KMS-11 (cell line): ENCODE measurements at regions not wholly inside any gene's neighbourhood (a gene's known extent, or its start where the extent isn't known, plus 50 kb on each side); places are given as distances from the start of the nearest gene placed in this dataset.

Experiments used
- H2AFZ ChIP-seq: fragments of 200-600 bp; sonication (generic); 2 replicates; pipeline ENCODE4 v1.6.1; 2016; ENCODE audit warnings: antibody characterized with exemption, mixed run types, low read depth
- H3K27ac ChIP-seq: fragments of 200-600 bp; sonication (generic); 2 replicates; pipeline ENCODE4 v1.6.1; 2016; ENCODE audit warnings: mild to moderate bottlenecking, mixed run types
- H3K27me3 ChIP-seq: fragments of 200-600 bp; sonication (generic); 2 replicates; pipeline ENCODE4 v1.6.1; 2017; ENCODE audit warnings: mild to moderate bottlenecking, low read depth, mixed run types, moderate library complexity; ENCODE audit not compliant: insufficient read depth
- H3K36me3 ChIP-seq: fragments of 200-600 bp; sonication (generic); 2 replicates; pipeline ENCODE4 v1.6.1; 2017; ENCODE audit warnings: mild to moderate bottlenecking, mixed run types; ENCODE audit not compliant: insufficient read depth
- H3K4me1 ChIP-seq: fragments of 200-600 bp; sonication (generic); 2 replicates; pipeline ENCODE4 v1.6.1; 2016; ENCODE audit warnings: mild to moderate bottlenecking, low read depth, mixed run types; ENCODE audit not compliant: poor library complexity, severe bottlenecking
- H3K4me2 ChIP-seq: fragments of 200-600 bp; sonication (generic); 2 replicates; pipeline ENCODE4 v1.7.0; 2016; ENCODE audit warnings: mild to moderate bottlenecking, mixed run types
- H3K4me3 ChIP-seq: fragments of 200-600 bp; sonication (generic); IDR thresholded peaks from 2 replicates; pipeline ENCODE4 v1.6.1; 2017; ENCODE audit warnings: low read depth, low read length, mixed read lengths; ENCODE audit not compliant: insufficient read depth
- H3K79me2 ChIP-seq: fragments of 200-600 bp; sonication (generic); 2 replicates; pipeline ENCODE4 v1.6.1; 2016; ENCODE audit warnings: low read depth, mixed run types; ENCODE audit not compliant: insufficient read depth
- H3K9ac ChIP-seq: fragments of 200-600 bp; sonication (generic); 2 replicates; pipeline ENCODE4 v1.6.1; 2016; ENCODE audit warnings: mild to moderate bottlenecking, mixed run types
- H4K20me1 ChIP-seq: fragments of 200-600 bp; sonication (generic); 2 replicates; pipeline ENCODE4 v1.6.1; 2016; ENCODE audit warnings: mild to moderate bottlenecking, mixed run types; ENCODE audit not compliant: insufficient read depth
- TF ChIP-seq, protein P1 (sequence below): fragments of 200-600 bp; sonication (generic); conservative IDR thresholded peaks from 2 replicates; pipeline ENCODE4 v1.6.1; 2017; ENCODE audit warnings: low read depth, mild to moderate bottlenecking, antibody characterized with exemption, low read length, moderate library complexity, mixed read lengths

DNA sequence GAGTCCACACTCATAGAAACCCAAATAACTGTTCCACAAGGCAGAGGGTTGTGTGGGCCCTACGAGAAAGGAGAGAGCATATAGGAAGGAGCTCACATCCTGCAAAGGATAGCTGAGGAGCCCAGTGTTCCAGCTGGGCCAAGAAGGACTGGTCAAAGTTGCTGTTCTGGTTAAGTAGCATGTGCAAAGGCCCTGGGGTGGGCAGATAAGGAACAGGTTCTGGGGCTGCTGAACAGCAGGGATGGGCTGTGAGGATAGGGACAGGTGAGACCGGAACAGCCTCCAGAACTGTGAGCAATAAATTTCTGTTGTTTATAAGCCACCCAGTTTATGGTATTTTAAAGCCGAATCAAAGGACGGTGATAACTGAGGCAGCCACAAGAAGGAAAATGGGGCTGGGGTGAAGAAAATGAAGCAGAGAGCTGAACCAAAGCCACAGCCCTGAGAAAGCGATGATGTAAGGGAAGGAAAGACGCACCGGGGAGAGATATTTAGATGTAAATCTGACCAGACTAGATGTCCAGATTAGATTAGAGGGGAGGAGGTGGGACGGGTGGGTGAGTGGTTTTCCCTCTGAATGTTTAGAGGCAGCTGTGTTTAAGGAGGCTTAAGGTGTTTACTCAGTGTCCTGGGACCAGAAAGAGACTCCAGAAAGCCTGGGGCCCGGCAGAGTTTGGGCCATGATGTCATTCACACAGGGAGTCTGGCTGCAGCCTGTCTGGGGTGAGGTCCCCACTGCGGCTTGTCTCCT lies 180.8 kb upstream of the BCOR start:
- TF ChIP-seq, protein P1, sequence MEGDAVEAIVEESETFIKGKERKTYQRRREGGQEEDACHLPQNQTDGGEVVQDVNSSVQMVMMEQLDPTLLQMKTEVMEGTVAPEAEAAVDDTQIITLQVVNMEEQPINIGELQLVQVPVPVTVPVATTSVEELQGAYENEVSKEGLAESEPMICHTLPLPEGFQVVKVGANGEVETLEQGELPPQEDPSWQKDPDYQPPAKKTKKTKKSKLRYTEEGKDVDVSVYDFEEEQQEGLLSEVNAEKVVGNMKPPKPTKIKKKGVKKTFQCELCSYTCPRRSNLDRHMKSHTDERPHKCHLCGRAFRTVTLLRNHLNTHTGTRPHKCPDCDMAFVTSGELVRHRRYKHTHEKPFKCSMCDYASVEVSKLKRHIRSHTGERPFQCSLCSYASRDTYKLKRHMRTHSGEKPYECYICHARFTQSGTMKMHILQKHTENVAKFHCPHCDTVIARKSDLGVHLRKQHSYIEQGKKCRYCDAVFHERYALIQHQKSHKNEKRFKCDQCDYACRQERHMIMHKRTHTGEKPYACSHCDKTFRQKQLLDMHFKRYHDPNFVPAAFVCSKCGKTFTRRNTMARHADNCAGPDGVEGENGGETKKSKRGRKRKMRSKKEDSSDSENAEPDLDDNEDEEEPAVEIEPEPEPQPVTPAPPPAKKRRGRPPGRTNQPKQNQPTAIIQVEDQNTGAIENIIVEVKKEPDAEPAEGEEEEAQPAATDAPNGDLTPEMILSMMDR, result no peak
- Histone ChIP-seq H3K4me2 (no peak overlapping the region), H4K20me1 (no peaks in the 10 kb centered on the region), H3K27ac (no peak overlapping the region), H3K4me3 (no peak overlapping the region), H3K36me3 (no peaks in the 10 kb centered on the region), H3K9ac (no peak overlapping the region), H3K4me1 (peaks cover 10% of the 10 kb centered on the region), H3K79me2 (no peaks in the 10 kb centered on the region), H3K27me3 (no peaks in the 10 kb centered on the region), H2AFZ (no peak overlapping the region)

DNA sequence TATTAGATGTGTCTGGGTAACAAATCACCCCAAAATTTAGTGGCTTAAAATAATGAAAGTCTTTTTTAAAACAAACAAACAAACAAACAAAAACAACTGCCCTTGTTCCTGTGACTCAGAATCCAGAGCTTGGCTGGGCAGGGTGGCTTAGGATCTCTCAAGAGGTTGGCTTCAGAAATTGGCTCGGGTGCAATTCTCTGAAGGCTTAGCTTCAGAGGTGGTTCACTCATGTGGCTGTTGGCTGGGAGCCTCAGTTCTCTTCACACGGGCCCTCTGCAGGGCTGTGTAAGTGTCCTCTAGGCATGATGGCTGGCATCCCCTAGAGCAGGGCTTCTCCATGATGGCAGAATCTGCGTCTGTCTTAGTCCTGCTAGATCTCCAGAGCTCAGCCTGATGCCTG lies 179.9 kb upstream of the BCOR start:
- H3K27ac ChIP-seq, result no peak overlapping the region
- H3K79me2 ChIP-seq, result no peaks in the 10 kb centered on the region
- TF ChIP-seq, protein P1, result no peak
- no peak overlapping the region for H3K4me2 ChIP-seq
- no peak overlapping the region for H2AFZ ChIP-seq
- no peak overlapping the region for H3K9ac ChIP-seq
- H3K4me1 ChIP-seq, result peaks cover 10% of the 10 kb centered on the region
- no peaks in the 10 kb centered on the region for H3K27me3 ChIP-seq
- H3K36me3 ChIP-seq, result no peaks in the 10 kb centered on the region
- no peak overlapping the region for H3K4me3 ChIP-seq
- no peaks in the 10 kb centered on the region for H4K20me1 ChIP-seq

DNA sequence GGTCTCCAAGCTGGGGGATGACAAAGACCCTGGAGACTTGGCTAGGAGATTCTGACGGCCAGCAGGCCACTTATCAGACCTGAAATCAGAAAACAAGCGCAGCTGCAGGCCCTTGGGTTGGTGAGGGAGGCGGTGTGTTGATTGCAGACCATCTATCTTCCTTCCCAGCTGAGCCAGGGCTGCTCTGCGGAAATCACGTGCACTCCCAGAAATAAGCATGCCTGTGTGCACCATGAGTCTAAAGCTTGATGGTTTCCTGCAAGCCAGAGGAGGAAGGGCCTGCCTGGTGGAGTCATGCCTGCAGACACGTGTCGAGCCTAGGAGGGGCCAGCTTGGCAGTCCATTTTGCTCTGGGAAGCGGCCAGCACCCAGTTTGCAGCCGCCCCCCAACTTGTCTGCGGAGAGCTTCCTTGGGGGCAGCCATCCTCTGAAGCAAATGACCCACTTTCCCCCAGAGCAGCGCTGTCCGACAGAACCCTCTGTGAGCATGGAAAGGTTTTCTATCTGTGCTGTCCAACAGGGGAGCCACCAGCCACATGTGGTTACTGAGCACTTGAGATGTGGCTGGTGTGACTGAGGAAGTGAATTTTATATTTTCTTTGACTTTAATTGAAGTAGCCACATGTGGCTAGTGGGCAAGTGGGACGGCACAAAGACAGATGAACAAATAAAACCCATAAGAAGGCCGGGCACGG lies 175.7 kb upstream of the BCOR start:
- Histone ChIP-seq H3K4me2 (no peak overlapping the region), H3K4me1 (no peaks in the 10 kb centered on the region), H3K27ac (no peak overlapping the region), H3K27me3 (no peaks in the 10 kb centered on the region), H3K9ac (no peak overlapping the region), H3K4me3 (no peak overlapping the region), H3K79me2 (no peaks in the 10 kb centered on the region), H2AFZ (no peak overlapping the region), H4K20me1 (no peaks in the 10 kb centered on the region), H3K36me3 (no peaks in the 10 kb centered on the region)
- TF ChIP-seq, protein P1, result no peak

DNA sequence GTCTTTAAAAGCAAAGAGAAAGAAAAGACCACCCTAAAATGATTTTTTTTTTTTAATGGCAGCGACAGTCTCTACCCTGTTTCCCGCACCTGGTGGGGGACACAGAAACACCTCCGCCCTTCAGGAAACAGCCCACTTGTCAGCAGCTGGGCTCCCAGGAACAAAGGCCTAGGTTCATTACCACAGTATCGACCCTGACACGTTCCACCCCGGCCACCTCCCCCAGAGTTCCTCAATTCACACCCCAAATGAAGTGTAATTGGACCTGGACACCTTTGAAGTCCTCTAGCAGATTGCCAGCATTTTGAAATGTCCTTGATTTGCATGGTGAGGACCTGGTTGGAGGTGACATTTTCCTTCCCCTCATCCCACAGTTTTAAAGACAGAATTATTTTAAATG lies 175.0 kb upstream of the BCOR start:
- no peaks in the 10 kb centered on the region for H3K79me2 ChIP-seq
- no peak overlapping the region for H3K9ac ChIP-seq
- no peak overlapping the region for H3K4me3 ChIP-seq
- no peak overlapping the region for H2AFZ ChIP-seq
- no peak overlapping the region for H3K27ac ChIP-seq
- H4K20me1 ChIP-seq, result no peaks in the 10 kb centered on the region
- no peaks in the 10 kb centered on the region for H3K27me3 ChIP-seq
- no peaks in the 10 kb centered on the region for H3K36me3 ChIP-seq
- H3K4me2 ChIP-seq, result no peak overlapping the region
- H3K4me1 ChIP-seq, result peaks cover under 1% of the 10 kb centered on the region
- TF ChIP-seq, protein P1, result no peak
